Glutamatergic neuron (in vitro differentiated cells): ENCODE measurements at regions not wholly inside any gene's neighbourhood (a gene's known extent, or its start where the extent isn't known, plus 50 kb on each side); places are given as distances from the start of the nearest gene placed in this dataset.

Experiments used
- DNase-seq: peaks from one replicate; pipeline ENCODE4 v3.0.0; 2022
- H3K27ac Mint-ChIP-seq: one replicate; pipeline ENCODE4 v1.8.0; 2020; ENCODE audit warnings: mild to moderate bottlenecking, mixed read lengths, inconsistent platforms; ENCODE audit not compliant: unreplicated experiment
- H3K27me3 Mint-ChIP-seq: one replicate; pipeline ENCODE4 v1.8.0; 2020; ENCODE audit warnings: mild to moderate bottlenecking, moderate library complexity, mixed read lengths, inconsistent platforms; ENCODE audit not compliant: unreplicated experiment
- H3K36me3 Mint-ChIP-seq: one replicate; pipeline ENCODE4 v1.8.0; 2020; ENCODE audit warnings: mild to moderate bottlenecking, mixed read lengths, inconsistent platforms; ENCODE audit not compliant: unreplicated experiment
- H3K4me1 Mint-ChIP-seq: one replicate; pipeline ENCODE4 v1.8.0; 2020; ENCODE audit warnings: mild to moderate bottlenecking, low read depth, mixed read lengths, inconsistent platforms; ENCODE audit not compliant: unreplicated experiment
- H3K4me3 Mint-ChIP-seq: one replicate; pipeline ENCODE4 v1.8.0; 2020; ENCODE audit warnings: mild to moderate bottlenecking, mixed read lengths, inconsistent platforms; ENCODE audit not compliant: unreplicated experiment
- H3K9me3 Mint-ChIP-seq: one replicate; pipeline ENCODE4 v1.8.0; 2020; ENCODE audit warnings: mild to moderate bottlenecking, moderate library complexity, mixed read lengths, inconsistent platforms; ENCODE audit not compliant: unreplicated experiment
- TF ChIP-seq, protein P1 (sequence below): fragments of 200-600 bp; sonication (generic); IDR thresholded peaks from one replicate; pipeline ENCODE4 v1.5.0; 2021; ENCODE audit not compliant: partially characterized antibody, unreplicated experiment

DNA sequence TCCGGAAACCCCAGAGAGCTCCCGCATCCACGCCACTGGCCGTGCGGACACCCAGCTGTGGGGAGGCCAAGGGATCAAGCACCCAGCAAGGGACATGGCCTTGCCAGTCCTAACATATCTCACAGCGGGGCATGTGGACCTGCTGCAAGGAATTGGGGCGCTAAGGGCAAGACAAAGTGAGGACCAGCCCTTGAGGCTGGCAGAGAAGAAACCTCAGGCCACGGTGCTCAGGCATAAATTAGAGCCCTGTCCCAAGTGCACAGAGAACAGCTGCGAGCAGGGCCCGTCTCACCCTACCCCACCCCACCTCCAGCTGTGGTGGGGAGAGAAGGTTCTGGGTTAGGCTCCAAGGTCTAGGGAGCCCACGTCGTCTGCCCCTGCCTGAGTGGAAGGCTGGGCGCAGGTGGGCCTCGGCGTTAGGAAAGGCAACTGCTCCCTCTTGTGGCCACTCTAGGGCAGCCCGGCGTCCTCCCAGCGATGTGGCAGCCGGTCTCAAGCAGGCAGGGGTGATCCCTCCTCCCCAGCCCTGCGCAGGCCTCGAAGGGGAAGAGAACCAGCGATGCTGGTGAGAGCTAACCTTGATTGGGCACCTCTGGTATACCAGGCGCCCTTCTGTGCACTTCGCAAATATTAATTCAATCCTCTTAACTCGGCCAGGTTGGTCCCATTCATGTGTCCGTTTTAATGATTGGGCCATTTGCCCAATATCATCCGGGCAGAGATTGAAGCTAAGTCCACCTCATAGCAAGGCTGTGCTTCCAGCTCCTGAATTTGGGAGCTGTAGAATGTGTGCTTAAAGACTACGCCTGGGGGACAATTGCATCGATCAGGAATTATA lies 235.8 kb downstream of the NFATC2 start:
- H3K4me1 Mint-ChIP-seq, result no peaks in the 10 kb centered on the region
- peaks cover 2% of the 10 kb centered on the region for H3K9me3 Mint-ChIP-seq
- peak overlapping the region; percentile 28 for H3K27ac Mint-ChIP-seq
- no peak overlapping the region for H3K4me3 Mint-ChIP-seq
- H3K36me3 Mint-ChIP-seq, result peaks cover 6% of the 10 kb centered on the region
- peaks cover 3% of the 10 kb centered on the region for H3K27me3 Mint-ChIP-seq
- TF ChIP-seq, protein P1, sequence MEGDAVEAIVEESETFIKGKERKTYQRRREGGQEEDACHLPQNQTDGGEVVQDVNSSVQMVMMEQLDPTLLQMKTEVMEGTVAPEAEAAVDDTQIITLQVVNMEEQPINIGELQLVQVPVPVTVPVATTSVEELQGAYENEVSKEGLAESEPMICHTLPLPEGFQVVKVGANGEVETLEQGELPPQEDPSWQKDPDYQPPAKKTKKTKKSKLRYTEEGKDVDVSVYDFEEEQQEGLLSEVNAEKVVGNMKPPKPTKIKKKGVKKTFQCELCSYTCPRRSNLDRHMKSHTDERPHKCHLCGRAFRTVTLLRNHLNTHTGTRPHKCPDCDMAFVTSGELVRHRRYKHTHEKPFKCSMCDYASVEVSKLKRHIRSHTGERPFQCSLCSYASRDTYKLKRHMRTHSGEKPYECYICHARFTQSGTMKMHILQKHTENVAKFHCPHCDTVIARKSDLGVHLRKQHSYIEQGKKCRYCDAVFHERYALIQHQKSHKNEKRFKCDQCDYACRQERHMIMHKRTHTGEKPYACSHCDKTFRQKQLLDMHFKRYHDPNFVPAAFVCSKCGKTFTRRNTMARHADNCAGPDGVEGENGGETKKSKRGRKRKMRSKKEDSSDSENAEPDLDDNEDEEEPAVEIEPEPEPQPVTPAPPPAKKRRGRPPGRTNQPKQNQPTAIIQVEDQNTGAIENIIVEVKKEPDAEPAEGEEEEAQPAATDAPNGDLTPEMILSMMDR, result peak; percentile 93
- peak; percentile 88 for DNase-seq

- no peaks in the 10 kb centered on the region for H3K4me1 Mint-ChIP-seq
- H3K36me3 Mint-ChIP-seq, result peaks cover 6% of the 10 kb centered on the region
- H3K27me3 Mint-ChIP-seq, result no peaks in the 10 kb centered on the region
- no peak for DNase-seq
- H3K27ac Mint-ChIP-seq, result no peak overlapping the region
- TF ChIP-seq, protein P1, result no peak
- H3K4me3 Mint-ChIP-seq, result no peak overlapping the region
- H3K9me3 Mint-ChIP-seq, result peaks cover 2% of the 10 kb centered on the region
Measured at GRCh38 chr20:51306081-51306480, 236.4 kb downstream of the NFATC2 start.

DNA sequence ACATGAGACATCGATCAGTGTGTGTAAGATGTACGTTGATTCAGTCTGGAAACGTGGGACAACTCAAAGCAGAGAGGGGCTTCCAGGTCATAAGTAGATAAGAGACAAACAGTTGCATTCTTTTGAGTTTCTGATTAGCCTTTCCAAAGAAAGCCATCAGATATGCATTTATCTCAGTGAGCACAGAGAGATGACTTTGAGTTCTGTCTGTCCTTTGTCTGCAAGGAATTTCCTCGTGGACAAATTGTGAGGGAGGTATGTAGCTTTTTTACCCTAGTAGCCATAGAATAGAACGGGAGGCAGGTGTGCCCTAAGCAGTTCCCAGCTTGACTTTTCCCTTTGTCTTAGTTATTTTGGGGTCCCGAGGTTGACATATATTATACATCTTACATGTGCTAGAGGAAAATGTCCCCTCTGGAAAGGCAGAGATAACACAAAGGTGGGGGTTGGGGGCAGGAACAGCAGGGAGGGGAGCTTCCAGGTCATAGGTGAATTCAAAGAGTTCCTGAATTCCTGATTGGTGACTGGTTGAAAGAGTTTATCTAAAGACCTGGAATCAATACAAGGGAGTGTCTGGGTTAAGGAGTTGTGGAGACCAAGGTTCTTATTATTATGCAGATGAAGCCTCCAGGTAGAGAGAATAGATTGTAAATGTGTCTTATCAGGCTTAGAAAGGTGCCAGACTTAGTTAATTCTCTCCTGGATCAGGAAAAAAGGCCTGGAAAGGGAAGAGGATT lies 237.0 kb downstream of the NFATC2 start:
- H3K4me3 Mint-ChIP-seq, result no peak overlapping the region
- H3K36me3 Mint-ChIP-seq, result peaks cover 8% of the 10 kb centered on the region
- H3K27ac Mint-ChIP-seq, result no peak overlapping the region
- H3K9me3 Mint-ChIP-seq, result peaks cover 3% of the 10 kb centered on the region
- H3K27me3 Mint-ChIP-seq, result no peaks in the 10 kb centered on the region
- H3K4me1 Mint-ChIP-seq, result no peaks in the 10 kb centered on the region
- no peak for DNase-seq
- TF ChIP-seq, protein P1, result no peak

DNA sequence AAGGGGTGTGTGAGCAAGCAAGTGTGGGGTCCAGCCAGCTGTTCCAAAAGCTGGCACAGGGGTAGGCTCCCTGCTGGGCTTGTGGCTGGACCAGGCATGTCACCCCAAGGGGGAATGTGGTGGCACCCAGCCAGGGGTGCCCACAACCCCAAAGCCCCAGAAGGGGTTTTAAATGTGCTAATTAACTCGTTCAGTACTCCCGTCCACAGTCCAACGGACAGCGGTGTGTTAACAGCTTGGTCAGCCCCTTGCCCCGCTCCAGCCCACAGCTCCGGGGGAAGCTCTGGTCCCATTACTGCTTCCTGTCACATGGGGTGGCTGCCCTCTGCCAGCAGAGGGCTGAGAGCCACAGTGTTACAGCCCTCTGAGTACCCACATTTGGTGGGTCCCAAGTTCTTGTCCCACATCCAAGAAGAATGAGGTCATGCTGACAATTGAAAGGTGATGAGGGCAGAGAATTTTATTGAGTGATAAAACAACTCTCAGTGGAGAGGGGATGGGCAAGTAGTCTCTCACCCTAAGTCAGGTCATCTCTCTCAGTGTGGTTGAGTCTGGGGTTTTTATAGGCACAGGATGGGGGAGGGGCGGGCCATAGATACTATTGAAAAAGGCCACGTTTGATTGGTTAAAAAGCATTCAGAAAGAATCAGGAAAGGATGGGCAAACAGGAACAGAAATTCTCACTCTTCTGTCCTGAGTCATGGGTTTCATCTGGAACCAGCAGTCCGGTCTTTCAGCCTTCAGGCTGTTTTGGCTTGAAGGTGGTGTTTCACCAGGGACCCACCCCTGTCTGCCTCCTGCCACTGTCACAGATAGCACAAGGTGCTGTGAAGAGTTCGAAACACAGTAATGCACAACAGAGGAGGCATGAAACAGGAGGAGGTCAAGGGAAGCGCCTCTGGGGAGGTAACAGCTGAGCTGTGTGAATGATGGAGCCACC lies 238.5 kb downstream of the NFATC2 start:
- H3K4me3 Mint-ChIP-seq, result no peak overlapping the region
- H3K27me3 Mint-ChIP-seq, result no peaks in the 10 kb centered on the region
- peaks cover 4% of the 10 kb centered on the region for H3K9me3 Mint-ChIP-seq
- no peak for DNase-seq
- no peak overlapping the region for H3K27ac Mint-ChIP-seq
- TF ChIP-seq, protein P1, result no peak
- no peaks in the 10 kb centered on the region for H3K4me1 Mint-ChIP-seq
- peaks cover 14% of the 10 kb centered on the region for H3K36me3 Mint-ChIP-seq
